ENCODE measurements at regions not wholly inside any gene's neighbourhood (a gene's known extent, or its start where the extent isn't known, plus 50 kb on each side); places are given as distances from the start of the nearest gene placed in this dataset.

- Histone ChIP-seq H3K9me3 (ENCODE audit: control insufficient read depth, insufficient read depth, low read depth, low read length) (no peaks in the 10 kb centered on the region), H3K27me3 (ENCODE audit: control insufficient read depth, insufficient read depth, low read length) (0 out of 2 replicates have a peak, but pooled peaks cover 2% of the 10 kb centered on the region), H3K27ac (ENCODE audit: low read length) (no peak overlapping the region), H3K36me3 (ENCODE audit: control insufficient read depth, insufficient read depth, low read length) (no peaks in the 10 kb centered on the region), H3K4me3 (ENCODE audit: low read depth in 2 of 2, low read length in 2 of 2) (no peak overlapping the region), H3K4me1 (ENCODE audit: control insufficient read depth, insufficient read depth, low read length) (peaks cover 3% of the 10 kb centered on the region; the same call in 1 of the 2 replicates)
- DNase-seq (ENCODE audit: low read depth, low spot score) (no peak), ATAC-seq (no peak)
- in situ Hi-C loops (cut with HindIII; ENCODE audit: low pct_unique_long_range_greater_than_20kb, low sequenced_read_pairs) (no loop called here), intact Hi-C loops (cut with micrococcal nuclease; ENCODE audit: unreplicated experiment) (no loop called here)
- no TSS peak for BruUV-seq (replicated peaks)
- no peak for TF ChIP-seq SIN3A (IDR thresholded peaks at IDR 0.05; ENCODE audit: borderline replicate concordance, insufficient read depth, low read depth, low read length)
- TF ChIP-seq REST (IDR thresholded peaks at IDR 0.05; ENCODE audit: insufficient read depth in 1 of 2, low read depth in 2 of 2, low read length in 1 of 2) = no peak
- TF ChIP-seq, protein P1, sequence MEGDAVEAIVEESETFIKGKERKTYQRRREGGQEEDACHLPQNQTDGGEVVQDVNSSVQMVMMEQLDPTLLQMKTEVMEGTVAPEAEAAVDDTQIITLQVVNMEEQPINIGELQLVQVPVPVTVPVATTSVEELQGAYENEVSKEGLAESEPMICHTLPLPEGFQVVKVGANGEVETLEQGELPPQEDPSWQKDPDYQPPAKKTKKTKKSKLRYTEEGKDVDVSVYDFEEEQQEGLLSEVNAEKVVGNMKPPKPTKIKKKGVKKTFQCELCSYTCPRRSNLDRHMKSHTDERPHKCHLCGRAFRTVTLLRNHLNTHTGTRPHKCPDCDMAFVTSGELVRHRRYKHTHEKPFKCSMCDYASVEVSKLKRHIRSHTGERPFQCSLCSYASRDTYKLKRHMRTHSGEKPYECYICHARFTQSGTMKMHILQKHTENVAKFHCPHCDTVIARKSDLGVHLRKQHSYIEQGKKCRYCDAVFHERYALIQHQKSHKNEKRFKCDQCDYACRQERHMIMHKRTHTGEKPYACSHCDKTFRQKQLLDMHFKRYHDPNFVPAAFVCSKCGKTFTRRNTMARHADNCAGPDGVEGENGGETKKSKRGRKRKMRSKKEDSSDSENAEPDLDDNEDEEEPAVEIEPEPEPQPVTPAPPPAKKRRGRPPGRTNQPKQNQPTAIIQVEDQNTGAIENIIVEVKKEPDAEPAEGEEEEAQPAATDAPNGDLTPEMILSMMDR (IDR thresholded peaks at IDR 0.05) = no peak
- TF ChIP-seq TCF7L2 (IDR thresholded peaks at IDR 0.05; ENCODE audit: low read depth, low read length) = no peak
- no peak for TF ChIP-seq POLR2AphosphoS5 (IDR thresholded peaks at IDR 0.05; ENCODE audit: low read depth, low read length)
- POLR2A ChIA-PET = no interaction called here
- CTCF ChIA-PET = no interaction called here
Observed at GRCh38 chr17:71335212-71335611, 785.6 kb upstream of the SOX9 start.

- no TSS peak for BruUV-seq (replicated peaks)
- TF ChIP-seq, protein P1 (IDR thresholded peaks at IDR 0.05) = no peak
- TF ChIP-seq TCF7L2 (IDR thresholded peaks at IDR 0.05; ENCODE audit: low read depth, low read length) (no peak), SIN3A (IDR thresholded peaks at IDR 0.05; ENCODE audit: borderline replicate concordance, insufficient read depth, low read depth, low read length) (no peak), POLR2AphosphoS5 (IDR thresholded peaks at IDR 0.05; ENCODE audit: low read depth, low read length) (no peak), REST (IDR thresholded peaks at IDR 0.05; ENCODE audit: insufficient read depth in 1 of 2, low read depth in 2 of 2, low read length in 1 of 2) (no peak)
- intact Hi-C loops (cut with micrococcal nuclease; ENCODE audit: unreplicated experiment) = no loop called here
- H3K4me3 ChIP-seq (ENCODE audit: low read depth in 2 of 2, low read length in 2 of 2) = no peak overlapping the region
- H3K9me3 ChIP-seq (ENCODE audit: control insufficient read depth, insufficient read depth, low read depth, low read length) = no peaks in the 10 kb centered on the region
- 0 out of 2 replicates have a peak, but pooled peaks cover 2% of the 10 kb centered on the region for H3K27me3 ChIP-seq (ENCODE audit: control insufficient read depth, insufficient read depth, low read length)
- no peaks in the 10 kb centered on the region for H3K36me3 ChIP-seq (ENCODE audit: control insufficient read depth, insufficient read depth, low read length)
- H3K4me1 ChIP-seq (ENCODE audit: control insufficient read depth, insufficient read depth, low read length) = peaks cover 3% of the 10 kb centered on the region; the same call in 1 of the 2 replicates
- POLR2A ChIA-PET = no interaction called here
- CTCF ChIA-PET = no interaction called here
- ATAC-seq (no peak), DNase-seq (ENCODE audit: low read depth, low spot score) (no peak)
- H3K27ac ChIP-seq (ENCODE audit: low read length) = no peak overlapping the region
- in situ Hi-C loops (cut with HindIII; ENCODE audit: low pct_unique_long_range_greater_than_20kb, low sequenced_read_pairs) = no loop called here
Observed at GRCh38 chr17:71337938-71338337, 782.9 kb upstream of the SOX9 start.

Measured in Panc1 (cell line).